H1 (cell line): ENCODE measurements at regions not wholly inside any gene's neighbourhood (a gene's known extent, or its start where the extent isn't known, plus 50 kb on each side); places are given as distances from the start of the nearest gene placed in this dataset.

Source experiments
- TCF12 ChIP-seq: IDR thresholded peaks from 2 replicates; pipeline ENCODE4 v1.6.1; 2011; ENCODE audit warnings: low read depth, mild to moderate bottlenecking, low read length

- TF ChIP-seq TCF12, result no peak
These were observed 125.8 kb downstream of the MRPL14 start (continued) for GRCh38 chr6:44001318-44002066.
